ENCODE measurements at regions not wholly inside any gene's neighbourhood (a gene's known extent, or its start where the extent isn't known, plus 50 kb on each side); places are given as distances from the start of the nearest gene placed in this dataset.

GRCh38 chr3:25962255-25962654, 172.4 kb downstream of the OXSM start:
- ATAC-seq, result no peak
- no peak for TF ChIP-seq TCF4 (CRISPR knock-in tag; IDR thresholded peaks at IDR 0.05; ENCODE audit: borderline replicate concordance)
- TF ChIP-seq CSRNP3 (CRISPR knock-in tag; IDR thresholded peaks at IDR 0.05), result no peak
- TF ChIP-seq RARB (CRISPR knock-in tag; IDR thresholded peaks at IDR 0.05), result no peak
- TF ChIP-seq TOX (CRISPR knock-in tag; IDR thresholded peaks at IDR 0.05; ENCODE audit: borderline replicate concordance), result no peak
- no peak for TF ChIP-seq TSHZ2 (CRISPR knock-in tag; IDR thresholded peaks at IDR 0.05)
- TF ChIP-seq ZNF565 (CRISPR knock-in tag; conservative IDR thresholded peaks at IDR 0.05; ENCODE audit: low read depth), result no peak
- no peak for TF ChIP-seq ZNF8 (CRISPR knock-in tag; IDR thresholded peaks at IDR 0.05)
- no peak for TF ChIP-seq ZFP30 (CRISPR knock-in tag; IDR thresholded peaks at IDR 0.05)
- TF ChIP-seq ISL1 (CRISPR knock-in tag; IDR thresholded peaks at IDR 0.05), result no peak
- TF ChIP-seq BACH2 (CRISPR knock-in tag; IDR thresholded peaks at IDR 0.05; ENCODE audit: borderline replicate concordance), result no peak

DNA sequence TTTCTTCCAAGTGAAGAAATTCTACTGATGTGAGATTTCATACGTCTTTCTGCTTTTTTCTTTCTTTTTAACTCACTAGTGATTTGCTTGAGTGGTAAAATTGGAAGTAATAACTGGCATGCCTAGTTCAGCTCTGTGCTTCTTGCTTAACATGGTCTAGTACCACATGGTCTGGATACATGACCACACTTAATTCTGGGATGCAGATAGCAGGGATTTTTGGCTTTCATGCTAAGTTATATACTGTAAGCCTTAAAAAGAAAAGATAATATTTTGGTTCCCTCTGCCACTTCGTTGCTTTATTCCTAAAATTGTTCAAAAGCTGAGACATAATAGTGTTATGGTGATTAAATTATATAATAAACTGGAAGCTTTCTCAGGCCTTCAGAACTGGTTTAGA, 174.3 kb downstream of the OXSM start:
- no peak for ATAC-seq
- no peak for TF ChIP-seq ESRRG (CRISPR knock-in tag; IDR thresholded peaks at IDR 0.05)
- TF ChIP-seq ZNF8 (CRISPR knock-in tag; IDR thresholded peaks at IDR 0.05), result no peak

- TF ChIP-seq PPARA (CRISPR knock-in tag; IDR thresholded peaks at IDR 0.05; ENCODE audit: borderline replicate concordance) (no peak), OSR1 (CRISPR knock-in tag; IDR thresholded peaks at IDR 0.05) (no peak), ZNF565 (CRISPR knock-in tag; conservative IDR thresholded peaks at IDR 0.05; ENCODE audit: low read depth) (no peak), TCF4 (CRISPR knock-in tag; IDR thresholded peaks at IDR 0.05; ENCODE audit: borderline replicate concordance) (no peak), SNAI2 (CRISPR knock-in tag; IDR thresholded peaks at IDR 0.05) (no peak), ISL1 (CRISPR knock-in tag; IDR thresholded peaks at IDR 0.05) (no peak), CREB5 (CRISPR knock-in tag; IDR thresholded peaks at IDR 0.05; ENCODE audit: low read depth) (no peak), ZNF8 (CRISPR knock-in tag; IDR thresholded peaks at IDR 0.05) (no peak), ZFP30 (CRISPR knock-in tag; IDR thresholded peaks at IDR 0.05) (no peak), ESRRG (CRISPR knock-in tag; IDR thresholded peaks at IDR 0.05) (no peak), ARNTL (CRISPR knock-in tag; IDR thresholded peaks at IDR 0.05; ENCODE audit: borderline replicate concordance, low read depth) (no peak), ZNF70 (CRISPR knock-in tag; IDR thresholded peaks at IDR 0.05) (no peak), RARB (CRISPR knock-in tag; IDR thresholded peaks at IDR 0.05) (no peak), ZFP3 (CRISPR knock-in tag; IDR thresholded peaks at IDR 0.05) (no peak), CSDC2 (CRISPR knock-in tag; IDR thresholded peaks at IDR 0.05) (no peak), TOX (CRISPR knock-in tag; IDR thresholded peaks at IDR 0.05; ENCODE audit: borderline replicate concordance) (no peak), BACH2 (CRISPR knock-in tag; IDR thresholded peaks at IDR 0.05; ENCODE audit: borderline replicate concordance) (no peak)
- TF ChIP-seq, protein P1, sequence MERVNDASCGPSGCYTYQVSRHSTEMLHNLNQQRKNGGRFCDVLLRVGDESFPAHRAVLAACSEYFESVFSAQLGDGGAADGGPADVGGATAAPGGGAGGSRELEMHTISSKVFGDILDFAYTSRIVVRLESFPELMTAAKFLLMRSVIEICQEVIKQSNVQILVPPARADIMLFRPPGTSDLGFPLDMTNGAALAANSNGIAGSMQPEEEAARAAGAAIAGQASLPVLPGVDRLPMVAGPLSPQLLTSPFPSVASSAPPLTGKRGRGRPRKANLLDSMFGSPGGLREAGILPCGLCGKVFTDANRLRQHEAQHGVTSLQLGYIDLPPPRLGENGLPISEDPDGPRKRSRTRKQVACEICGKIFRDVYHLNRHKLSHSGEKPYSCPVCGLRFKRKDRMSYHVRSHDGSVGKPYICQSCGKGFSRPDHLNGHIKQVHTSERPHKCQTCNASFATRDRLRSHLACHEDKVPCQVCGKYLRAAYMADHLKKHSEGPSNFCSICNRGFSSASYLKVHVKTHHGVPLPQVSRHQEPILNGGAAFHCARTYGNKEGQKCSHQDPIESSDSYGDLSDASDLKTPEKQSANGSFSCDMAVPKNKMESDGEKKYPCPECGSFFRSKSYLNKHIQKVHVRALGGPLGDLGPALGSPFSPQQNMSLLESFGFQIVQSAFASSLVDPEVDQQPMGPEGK (CRISPR knock-in tag; IDR thresholded peaks at IDR 0.05; ENCODE audit: borderline replicate concordance), result no peak
- ATAC-seq, result no peak
These were observed 177.5 kb downstream of the OXSM start for GRCh38 chr3:25967385-25967784.

DNA sequence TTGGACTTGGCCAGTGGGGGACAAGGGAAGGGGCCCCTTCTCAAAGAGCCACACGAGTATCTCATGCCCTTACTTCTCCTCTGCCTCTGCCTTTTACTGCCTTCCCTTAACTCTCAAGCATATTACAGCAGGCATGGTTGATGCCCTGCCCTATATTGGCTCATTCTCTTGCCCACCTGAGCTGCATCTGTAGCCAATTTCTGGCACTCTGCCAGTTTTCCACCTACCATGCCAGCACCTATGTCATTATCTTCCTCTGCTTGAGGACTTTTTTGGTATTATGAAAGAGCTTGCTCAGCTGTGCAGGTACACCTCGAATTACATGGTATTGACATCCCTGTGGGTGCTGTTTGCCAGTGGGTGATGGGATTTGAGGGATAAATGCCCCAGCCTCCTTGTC, 181.8 kb downstream of the OXSM start:
- TF ChIP-seq, protein P2, sequence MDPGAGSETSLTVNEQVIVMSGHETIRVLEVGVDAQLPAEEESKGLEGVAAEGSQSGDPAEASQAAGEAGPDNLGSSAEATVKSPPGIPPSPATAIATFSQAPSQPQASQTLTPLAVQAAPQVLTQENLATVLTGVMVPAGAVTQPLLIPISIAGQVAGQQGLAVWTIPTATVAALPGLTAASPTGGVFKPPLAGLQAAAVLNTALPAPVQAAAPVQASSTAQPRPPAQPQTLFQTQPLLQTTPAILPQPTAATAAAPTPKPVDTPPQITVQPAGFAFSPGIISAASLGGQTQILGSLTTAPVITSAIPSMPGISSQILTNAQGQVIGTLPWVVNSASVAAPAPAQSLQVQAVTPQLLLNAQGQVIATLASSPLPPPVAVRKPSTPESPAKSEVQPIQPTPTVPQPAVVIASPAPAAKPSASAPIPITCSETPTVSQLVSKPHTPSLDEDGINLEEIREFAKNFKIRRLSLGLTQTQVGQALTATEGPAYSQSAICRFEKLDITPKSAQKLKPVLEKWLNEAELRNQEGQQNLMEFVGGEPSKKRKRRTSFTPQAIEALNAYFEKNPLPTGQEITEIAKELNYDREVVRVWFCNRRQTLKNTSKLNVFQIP (CRISPR knock-in tag; IDR thresholded peaks at IDR 0.05; ENCODE audit: borderline replicate concordance, low read depth), result no peak
- no peak for TF ChIP-seq ARNTL (CRISPR knock-in tag; IDR thresholded peaks at IDR 0.05; ENCODE audit: borderline replicate concordance, low read depth)
- no peak for TF ChIP-seq CSDC2 (CRISPR knock-in tag; IDR thresholded peaks at IDR 0.05)
- no peak for TF ChIP-seq TOX (CRISPR knock-in tag; IDR thresholded peaks at IDR 0.05; ENCODE audit: borderline replicate concordance)
- no peak for TF ChIP-seq ZFP3 (CRISPR knock-in tag; IDR thresholded peaks at IDR 0.05)
- no peak for TF ChIP-seq RARB (CRISPR knock-in tag; IDR thresholded peaks at IDR 0.05)
- no peak for TF ChIP-seq ZFP30 (CRISPR knock-in tag; IDR thresholded peaks at IDR 0.05)
- no peak for TF ChIP-seq PPARA (CRISPR knock-in tag; IDR thresholded peaks at IDR 0.05; ENCODE audit: borderline replicate concordance)
- TF ChIP-seq, protein P1 (CRISPR knock-in tag; IDR thresholded peaks at IDR 0.05; ENCODE audit: borderline replicate concordance), result no peak
- no peak for ATAC-seq

All from SK-N-SH treated with all-trans-retinoic acid at 6 μM for 48 hours (cell line).